ENCODE measurements at regions not wholly inside any gene's neighbourhood (a gene's known extent, or its start where the extent isn't known, plus 50 kb on each side); places are given as distances from the start of the nearest gene placed in this dataset.

GRCh38 chr2:147688242-147688641, 156.6 kb upstream of the ACVR2A start:
- TF ChIP-seq CTCF (IDR thresholded peaks at IDR 0.05; ENCODE audit: insufficient read depth, low read depth, low read length) (no peak), EZH2 (IDR thresholded peaks at IDR 0.05; ENCODE audit: insufficient read depth, low read length) (no peak)

Measured in astrocyte (in vitro differentiated cells and primary cell).